ENCODE measurements at regions not wholly inside any gene's neighbourhood (a gene's known extent, or its start where the extent isn't known, plus 50 kb on each side); places are given as distances from the start of the nearest gene placed in this dataset.

- CTCF ChIA-PET (ENCODE audit: low intra/inter-chr PET ratio, low total read pairs), result no interaction called here
- Histone ChIP-seq H3K27ac (ENCODE audit: extremely low read length, insufficient read depth, low read length) (no peak overlapping the region), H3K9me3 (ENCODE audit: low read length) (no peaks in the 10 kb centered on the region), H3K27me3 (ENCODE audit: control insufficient read depth in 1 of 2, insufficient read depth in 2 of 2, low read length in 2 of 2) (no peaks in the 10 kb centered on the region), H3K4me1 (ENCODE audit: insufficient read depth, low read length) (no peaks in the 10 kb centered on the region), H3K79me2 (ENCODE audit: insufficient read depth, low read length) (no peaks in the 10 kb centered on the region), H2AFZ (ENCODE audit: low read length) (no peak overlapping the region), H3K4me3 (replicated peaks in 1 of 3; ENCODE audit: insufficient read depth in 1 of 3, low read depth in 2 of 3, low read length in 3 of 3) (no peak overlapping the region), H3K4me2 (ENCODE audit: low read depth, low read length) (no peak overlapping the region), H4K20me1 (ENCODE audit: insufficient read depth, low read length) (no peaks in the 10 kb centered on the region), H3K36me3 (replicated peaks in 1 of 2; ENCODE audit: control insufficient read depth in 1 of 2, insufficient read depth in 2 of 2, low read length in 2 of 2) (no peaks in the 10 kb centered on the region), H3K9ac (ENCODE audit: insufficient read depth, low read depth, low read length) (no peak overlapping the region)
- in situ Hi-C loops (cut with HindIII; ENCODE audit: extremely low pct_ligation_motif_present, low pct_unique_long_range_greater_than_20kb) (no loop called here), intact Hi-C loops (cut with micrococcal nuclease; ENCODE audit: unreplicated experiment) (no loop called here)
- no peak for FAIRE-seq
- POLR2A ChIA-PET, result no interaction called here
- BruUV-seq (replicated peaks), result no TSS peak
- ATAC-seq, result no peak
- 0% methylated on average over 2 of the region's 2 CpGs for WGBS (ENCODE audit: low lambda C conversion rate)
- no peak for TF ChIP-seq ZNF275 (CRISPR knock-in tag; IDR thresholded peaks at IDR 0.05; ENCODE audit: borderline replicate concordance)
- no peak for TF ChIP-seq NONO (IDR thresholded peaks at IDR 0.05)
- TF ChIP-seq NONO (CRISPR knock-in tag; conservative IDR thresholded peaks at IDR 0.05), result no peak
- no peak for TF ChIP-seq POLR2AphosphoS2 (IDR thresholded peaks at IDR 0.05; ENCODE audit: low read depth, low read length)
- TF ChIP-seq ZNF496 (CRISPR knock-in tag; IDR thresholded peaks at IDR 0.05; ENCODE audit: insufficient replicate concordance), result no peak
- no peak for TF ChIP-seq ZNF615 (CRISPR knock-in tag; IDR thresholded peaks at IDR 0.05; ENCODE audit: borderline replicate concordance)
- TF ChIP-seq ZNF780A (CRISPR knock-in tag; IDR thresholded peaks at IDR 0.05), result no peak
- no peak for TF ChIP-seq POLR2G (IDR thresholded peaks at IDR 0.05; ENCODE audit: low read depth, low read length)
- no peak for TF ChIP-seq GTF2F1 (IDR thresholded peaks at IDR 0.05; ENCODE audit: low read length)
- TF ChIP-seq MAF1 (CRISPR knock-in tag; IDR thresholded peaks at IDR 0.05; ENCODE audit: borderline replicate concordance), result no peak
- TF ChIP-seq ZNF816 (CRISPR knock-in tag; IDR thresholded peaks at IDR 0.05; ENCODE audit: borderline replicate concordance), result no peak
- TF ChIP-seq ZNF770 (CRISPR knock-in tag; IDR thresholded peaks at IDR 0.05), result no peak
- TF ChIP-seq RCOR2 (CRISPR knock-in tag; IDR thresholded peaks at IDR 0.05), result no peak
- TF ChIP-seq ZNF282 (IDR thresholded peaks at IDR 0.05; ENCODE audit: partially characterized antibody), result no peak
- no peak for TF ChIP-seq ZC3H4 (CRISPR knock-in tag; IDR thresholded peaks at IDR 0.05; ENCODE audit: borderline replicate concordance)
- no peak for DNase-seq (ENCODE audit: low spot score)
Measured at GRCh38 chr6:119527231-119527578, 177.6 kb upstream of the MAN1A1 start.
